Breast epithelium (tissue), 4 donors: ENCODE measurements at regions not wholly inside any gene's neighbourhood (a gene's known extent, or its start where the extent isn't known, plus 50 kb on each side); places are given as distances from the start of the nearest gene placed in this dataset.
A peak's percentile ranks its signal among the peaks of the same experiment; 100 is the strongest.

ENCODE experiments used
- DNase-seq, 2 donors: peaks; one replicate each; pipeline ENCODE4 v3.0.0-alpha.2; 2019; ENCODE audit warnings: low spot score in 2 of 2
- H3K27ac ChIP-seq, 2 donors: fragments of 200-600 bp; sonication (generic) in 1 of 2; one replicate each; pipeline ENCODE4 v1.5.1; 2016 to 2019; ENCODE audit warnings: mild to moderate bottlenecking in 1 of 2
- H3K27me3 ChIP-seq, 2 donors: fragments of 200-600 bp; sonication (generic) in 1 of 2; one replicate each; pipeline versions ENCODE4 v1.5.1 to v1.6.0; 2017 to 2019; ENCODE audit warnings: control low read depth in 1 of 2, mild to moderate bottlenecking in 1 of 2
- H3K36me3 ChIP-seq: fragments of 200-600 bp; one replicate; pipeline ENCODE4 v1.5.1; 2019
- H3K4me1 ChIP-seq, 2 donors: fragments of 200-600 bp; sonication (generic); one replicate each; pipeline ENCODE4 v1.5.1; 2016 to 2019; ENCODE audit warnings: control low read depth in 1 of 2
- H3K4me3 ChIP-seq, 3 donors: fragments of 200-600 bp; sonication (generic); 1 replicate in 2 of 3; 2 replicates in 1 of 3; pipeline ENCODE4 v1.5.1; 2016 to 2019; ENCODE audit warnings: mild to moderate bottlenecking in 3 of 3, moderate library complexity in 2 of 3
- H3K9me3 ChIP-seq, 2 donors: fragments of 200-600 bp; sonication (generic) in 1 of 2; one replicate each; pipeline ENCODE4 v1.5.1; 2016 to 2019; ENCODE audit warnings: control low read depth in 1 of 2
- POLR2A ChIP-seq: fragments of 450-650 bp; IDR thresholded peaks from one replicate; pipeline ENCODE4 v1.6.1; 2016; ENCODE audit warnings: antibody characterized with exemption, mild to moderate bottlenecking, moderate library complexity
- POLR2AphosphoS5 ChIP-seq, 3 donors: sonication (generic); formaldehyde crosslinking; IDR thresholded peaks; one replicate each; pipeline ENCODE4 v1.6.1; 2017; ENCODE audit warnings: antibody characterized with exemption in 3 of 3
- intact Hi-C: fragments of 100-400 bp; cut with DNase I; formaldehyde crosslinking; loops from one replicate; pipeline ENCODE4 v1.15.1; 2023; ENCODE audit warnings: low total_unique reads
- TF ChIP-seq, protein P1 (sequence below), 3 donors: fragments of 450-650 bp; IDR thresholded peaks; one replicate each; pipeline ENCODE4 v1.5.1; 2016 to 2017; ENCODE audit warnings: antibody characterized with exemption in 3 of 3, mild to moderate bottlenecking in 3 of 3, moderate library complexity in 3 of 3

DNA sequence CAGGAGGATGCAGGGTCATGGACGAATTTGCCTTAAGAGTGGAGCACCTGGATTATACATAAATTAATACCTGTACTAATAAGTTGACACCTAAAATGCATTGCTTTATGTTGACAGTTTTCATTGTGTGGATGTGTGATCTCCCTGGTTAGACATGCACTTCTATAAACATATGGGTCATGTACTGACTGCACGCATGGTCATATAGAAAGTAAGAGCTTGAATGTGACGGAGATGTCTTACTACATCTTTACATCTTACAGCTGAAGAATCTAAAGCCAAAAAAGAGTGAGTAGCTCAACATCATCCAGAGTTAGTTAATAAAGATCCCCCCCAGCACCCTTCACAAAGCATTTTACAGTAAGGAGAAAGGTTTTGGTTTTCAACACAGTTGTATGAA is 408.4 kb upstream of the JARID2 start:
- H3K27me3 ChIP-seq = no peaks in the 10 kb centered on the region
- no peaks in the 10 kb centered on the region for H3K9me3 ChIP-seq
- H3K27ac ChIP-seq = no peak overlapping the region
- intact Hi-C loops = no loop called here
- no peak for DNase-seq
- H3K4me1 ChIP-seq = no peaks in the 10 kb centered on the region
- no peaks in the 10 kb centered on the region for H3K36me3 ChIP-seq
- H3K4me3 ChIP-seq = no peak overlapping the region
- TF ChIP-seq POLR2A (no peak), POLR2AphosphoS5 (IDR thresholded peaks at IDR 0.05) (no peak)
- TF ChIP-seq, protein P1, sequence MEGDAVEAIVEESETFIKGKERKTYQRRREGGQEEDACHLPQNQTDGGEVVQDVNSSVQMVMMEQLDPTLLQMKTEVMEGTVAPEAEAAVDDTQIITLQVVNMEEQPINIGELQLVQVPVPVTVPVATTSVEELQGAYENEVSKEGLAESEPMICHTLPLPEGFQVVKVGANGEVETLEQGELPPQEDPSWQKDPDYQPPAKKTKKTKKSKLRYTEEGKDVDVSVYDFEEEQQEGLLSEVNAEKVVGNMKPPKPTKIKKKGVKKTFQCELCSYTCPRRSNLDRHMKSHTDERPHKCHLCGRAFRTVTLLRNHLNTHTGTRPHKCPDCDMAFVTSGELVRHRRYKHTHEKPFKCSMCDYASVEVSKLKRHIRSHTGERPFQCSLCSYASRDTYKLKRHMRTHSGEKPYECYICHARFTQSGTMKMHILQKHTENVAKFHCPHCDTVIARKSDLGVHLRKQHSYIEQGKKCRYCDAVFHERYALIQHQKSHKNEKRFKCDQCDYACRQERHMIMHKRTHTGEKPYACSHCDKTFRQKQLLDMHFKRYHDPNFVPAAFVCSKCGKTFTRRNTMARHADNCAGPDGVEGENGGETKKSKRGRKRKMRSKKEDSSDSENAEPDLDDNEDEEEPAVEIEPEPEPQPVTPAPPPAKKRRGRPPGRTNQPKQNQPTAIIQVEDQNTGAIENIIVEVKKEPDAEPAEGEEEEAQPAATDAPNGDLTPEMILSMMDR (IDR thresholded peaks at IDR 0.05) = no peak

DNA sequence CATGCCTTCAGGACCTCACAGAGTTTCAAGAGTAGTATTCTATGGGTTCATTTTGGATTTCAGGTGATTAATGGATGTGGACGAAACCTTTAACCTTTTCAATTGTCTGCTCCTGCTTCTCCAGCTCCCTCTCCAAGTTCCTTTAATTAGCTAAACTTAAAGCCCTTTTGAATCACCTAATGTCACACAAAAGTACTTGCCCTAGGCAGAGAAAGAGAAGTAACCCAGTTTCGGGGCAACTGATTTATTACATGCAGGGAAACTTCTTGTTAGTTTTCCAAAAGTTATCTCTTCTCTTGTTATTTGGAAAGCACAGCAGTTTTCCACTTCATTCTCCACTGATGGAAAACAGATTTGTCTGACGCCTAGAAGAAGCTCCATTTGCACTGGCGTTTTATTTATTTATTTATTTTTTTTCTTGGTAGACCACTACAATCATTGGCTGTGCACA is 407.7 kb upstream of the JARID2 start:
- Histone ChIP-seq H3K4me3 (no peak overlapping the region), H3K36me3 (no peaks in the 10 kb centered on the region), H3K27me3 (no peaks in the 10 kb centered on the region), H3K9me3 (no peaks in the 10 kb centered on the region), H3K4me1 (no peaks in the 10 kb centered on the region), H3K27ac (no peak overlapping the region)
- no peak for TF ChIP-seq POLR2AphosphoS5 (IDR thresholded peaks at IDR 0.05)
- DNase-seq = no peak
- intact Hi-C loops = no loop called here

DNA sequence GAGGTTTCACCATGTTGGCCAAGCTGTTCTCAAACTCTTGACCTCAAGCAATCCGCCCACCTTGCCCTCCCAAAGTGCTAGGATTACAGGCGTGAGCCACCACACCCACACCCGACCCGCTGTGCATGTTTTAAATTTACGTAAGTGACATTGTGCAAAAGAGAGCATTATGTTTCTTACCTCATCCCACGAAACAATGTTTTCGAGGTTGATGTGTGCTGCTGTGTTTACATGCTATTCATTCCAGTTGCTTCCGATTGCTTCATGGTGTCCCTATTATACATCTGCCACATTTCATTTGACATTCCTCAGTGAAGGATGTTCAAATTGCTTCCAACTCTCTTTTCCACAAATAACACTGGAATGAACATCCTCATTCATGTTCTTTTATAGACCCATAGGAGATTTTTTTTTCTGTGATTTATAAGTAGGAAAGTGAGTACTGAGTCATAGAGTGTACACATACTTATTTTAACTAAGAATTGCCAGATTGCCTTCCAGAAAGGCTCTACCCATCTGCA is 403.9 kb upstream of the JARID2 start:
- H3K27me3 ChIP-seq = no peaks in the 10 kb centered on the region
- H3K9me3 ChIP-seq = no peaks in the 10 kb centered on the region
- DNase-seq = no peak
- H3K4me3 ChIP-seq = no peak overlapping the region
- TF ChIP-seq POLR2A (no peak), POLR2AphosphoS5 (IDR thresholded peaks at IDR 0.05) (peak in 2 of 3 donors; percentile 44 to 53)
- H3K27ac ChIP-seq = no peak overlapping the region
- intact Hi-C loops = no loop called here
- no peaks in the 10 kb centered on the region for H3K4me1 ChIP-seq
- no peaks in the 10 kb centered on the region for H3K36me3 ChIP-seq

DNA sequence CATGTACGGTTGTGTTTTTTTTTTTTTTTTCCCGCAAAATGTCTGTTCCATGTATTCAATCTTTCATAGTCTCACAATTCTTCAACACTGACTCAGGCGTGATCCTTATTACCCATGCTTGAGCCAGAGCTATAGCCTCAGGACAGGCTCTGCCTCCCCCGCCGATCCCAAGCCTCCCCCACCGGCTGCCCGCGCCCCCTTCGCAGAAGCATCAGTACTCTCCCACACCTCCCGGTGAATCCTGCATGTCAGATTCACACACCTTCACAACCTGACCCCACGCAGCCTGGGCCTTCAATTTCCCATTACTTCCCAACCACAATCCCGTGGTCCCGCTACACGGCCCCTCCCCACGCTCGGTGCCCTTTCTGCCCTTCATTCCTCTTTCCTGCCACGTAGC is 401.5 kb upstream of the JARID2 start:
- no peak overlapping the region for H3K27ac ChIP-seq
- no peak overlapping the region for H3K4me3 ChIP-seq
- H3K27me3 ChIP-seq = no peaks in the 10 kb centered on the region
- TF ChIP-seq, protein P1 (IDR thresholded peaks at IDR 0.05) = no peak
- TF ChIP-seq POLR2AphosphoS5 (IDR thresholded peaks at IDR 0.05) = no peak
- no peak for TF ChIP-seq POLR2A
- H3K9me3 ChIP-seq = no peaks in the 10 kb centered on the region
- no peak for DNase-seq
- H3K4me1 ChIP-seq = no peaks in the 10 kb centered on the region
- H3K36me3 ChIP-seq = no peaks in the 10 kb centered on the region
- intact Hi-C loops = no loop called here

DNA sequence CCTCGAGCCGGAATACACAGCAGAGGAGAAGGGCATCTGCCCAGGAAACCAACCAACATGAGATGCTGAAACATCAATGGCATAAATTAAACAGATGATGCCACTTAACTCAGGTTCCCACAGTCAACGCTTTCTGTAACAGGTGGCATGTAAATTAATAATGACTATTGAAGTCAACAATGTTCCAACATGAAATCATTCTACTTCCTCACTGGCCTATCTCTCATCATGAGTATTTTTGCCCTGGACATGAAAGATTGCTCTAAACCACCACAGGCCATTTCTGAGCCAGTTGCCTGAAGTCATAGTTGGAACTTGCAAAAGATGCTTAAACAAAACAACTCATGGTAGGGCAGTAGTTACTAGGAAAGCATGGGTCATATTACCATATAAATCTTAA is 397.9 kb upstream of the JARID2 start:
- Histone ChIP-seq H3K4me1 (no peaks in the 10 kb centered on the region), H3K27ac (no peak overlapping the region), H3K27me3 (no peaks in the 10 kb centered on the region), H3K9me3 (no peaks in the 10 kb centered on the region), H3K4me3 (no peak overlapping the region), H3K36me3 (no peaks in the 10 kb centered on the region)
- DNase-seq = no peak
- intact Hi-C loops = no loop called here
- no peak for TF ChIP-seq POLR2AphosphoS5 (IDR thresholded peaks at IDR 0.05)
- TF ChIP-seq POLR2A = no peak
- TF ChIP-seq, protein P1 (IDR thresholded peaks at IDR 0.05) = no peak

DNA sequence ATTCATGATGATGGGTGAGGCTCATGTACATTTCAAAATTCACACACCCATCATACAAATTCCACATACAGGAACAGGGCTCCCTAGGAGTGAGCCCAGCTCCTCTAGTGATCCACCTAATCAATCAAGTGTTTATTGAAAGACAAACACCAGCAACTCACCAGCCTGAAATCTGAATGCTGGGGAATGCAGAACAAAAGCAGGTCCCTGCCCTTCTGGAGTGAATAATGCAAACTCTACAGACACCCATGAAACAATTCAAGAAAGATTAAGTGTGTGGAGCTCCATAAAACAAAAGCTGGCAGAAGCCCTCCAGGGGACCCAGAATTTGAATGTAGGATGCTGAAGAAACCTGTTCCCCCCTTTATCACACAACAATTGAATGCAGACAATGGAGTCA is 396.7 kb upstream of the JARID2 start:
- Histone ChIP-seq H3K27me3 (no peaks in the 10 kb centered on the region), H3K4me1 (no peaks in the 10 kb centered on the region), H3K4me3 (no peak overlapping the region), H3K27ac (no peak overlapping the region), H3K36me3 (no peaks in the 10 kb centered on the region), H3K9me3 (no peaks in the 10 kb centered on the region)
- intact Hi-C loops = no loop called here
- no peak for DNase-seq
- TF ChIP-seq, protein P1 (IDR thresholded peaks at IDR 0.05) = no peak
- TF ChIP-seq POLR2AphosphoS5 (IDR thresholded peaks at IDR 0.05) (no peak), POLR2A (no peak)
